Erythroblast (primary cell): ENCODE measurements at regions not wholly inside any gene's neighbourhood (a gene's known extent, or its start where the extent isn't known, plus 50 kb on each side); places are given as distances from the start of the nearest gene placed in this dataset.

Experiments used
- GATA1 ChIP-seq: IDR thresholded peaks from 2 replicates; pipeline ENCODE4 v1.6.1; 2011; ENCODE audit warnings: low read depth, mild to moderate bottlenecking, control low read depth, low read length, moderate library complexity
- POLR2A ChIP-seq: IDR thresholded peaks from 2 replicates; pipeline ENCODE4 v1.6.1; 2011; ENCODE audit warnings: mild to moderate bottlenecking, low read length

DNA sequence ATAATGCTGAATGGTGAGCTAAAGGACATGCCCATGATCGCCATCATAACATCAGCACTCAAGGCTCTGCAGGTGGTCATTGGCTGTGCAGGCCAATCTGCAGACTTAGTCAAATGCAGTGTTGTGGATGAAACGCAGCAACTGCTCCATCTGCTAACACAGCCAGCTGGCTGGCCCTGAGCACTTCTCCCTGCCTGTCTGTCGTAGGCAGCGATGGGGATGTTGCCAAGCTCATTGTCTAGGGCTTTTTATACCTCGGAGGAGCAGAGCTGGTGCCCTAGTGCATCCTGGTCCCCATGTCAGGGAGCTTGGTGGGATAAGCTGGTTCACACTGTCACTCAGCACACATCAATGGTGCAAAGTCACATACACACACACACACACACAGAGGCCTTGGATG is 189.4 kb downstream of the TENT4A start:
- TF ChIP-seq POLR2A (no peak), GATA1 (no peak)
